GM19043 (cell line): ENCODE measurements at regions not wholly inside any gene's neighbourhood (a gene's known extent, or its start where the extent isn't known, plus 50 kb on each side); places are given as distances from the start of the nearest gene placed in this dataset.
A peak's percentile ranks its signal among the peaks of the same experiment; 100 is the strongest.
"Not testable (repeated sequence)": the region's sequence is repeated elsewhere in the genome, so short reads cannot be mapped to it uniquely, and the experiment has no call there.

Experiments used
- ATAC-seq: cut with Tn5 transposase; IDR thresholded peaks from one replicate; pipeline ENCODE4 v1.9.1; 2021; ENCODE audit warnings: low read depth; ENCODE audit not compliant: unreplicated experiment

GRCh38 chr10:95137990-95138625 lies 55.9 kb upstream of the ACSM6 start:
- not testable (repeated sequence) for ATAC-seq

GRCh38 chr10:95134490-95134889 lies 59.5 kb upstream of the ACSM6 start:
- ATAC-seq: no peak

GRCh38 chr10:95133997-95134396 lies 60.0 kb upstream of the ACSM6 start:
- ATAC-seq: no peak

GRCh38 chr10:95133016-95133752 lies 60.9 kb upstream of the ACSM6 start:
- peak; percentile 88 for ATAC-seq

- ATAC-seq: not testable (repeated sequence)
Measured at GRCh38 chr10:95130429-95130828, 61.1 kb upstream of the CYP2C8 start.

- ATAC-seq: no peak
Measured at GRCh38 chr10:95125582-95125981, 56.3 kb upstream of the CYP2C8 start.

- ATAC-seq: no peak
Measured at GRCh38 chr10:95122736-95123135, 53.4 kb upstream of the CYP2C8 start.

- ATAC-seq: no peak
Measured at GRCh38 chr10:95121904-95122303, 52.6 kb upstream of the CYP2C8 start.
